Tibial nerve (tissue), 4 donors: ENCODE measurements at regions not wholly inside any gene's neighbourhood (a gene's known extent, or its start where the extent isn't known, plus 50 kb on each side); places are given as distances from the start of the nearest gene placed in this dataset.

Experiments used
- EP300 ChIP-seq, 2 donors: sonication (generic); formaldehyde crosslinking; IDR thresholded peaks; one replicate each; pipeline ENCODE4 v1.6.1; 2017; ENCODE audit warnings: antibody characterized with exemption in 2 of 2, mild to moderate bottlenecking in 1 of 2
- POLR2A ChIP-seq, 2 donors: fragments of 450-650 bp; IDR thresholded peaks; one replicate each; pipeline ENCODE4 v1.6.1; 2017; ENCODE audit warnings: antibody characterized with exemption in 2 of 2, mild to moderate bottlenecking in 2 of 2, moderate library complexity in 2 of 2
- TF ChIP-seq, protein P1 (sequence below), 5 experiments: fragments of 200-600 bp in 3 of 5; fragments of 450-650 bp in 2 of 5; sonication (generic) in 3 of 5; IDR thresholded peaks; one replicate each; pipeline ENCODE4 v1.5.1; 2016 to 2019; ENCODE audit warnings: antibody characterized with exemption in 5 of 5, mild to moderate bottlenecking in 3 of 5, moderate library complexity in 2 of 5

DNA sequence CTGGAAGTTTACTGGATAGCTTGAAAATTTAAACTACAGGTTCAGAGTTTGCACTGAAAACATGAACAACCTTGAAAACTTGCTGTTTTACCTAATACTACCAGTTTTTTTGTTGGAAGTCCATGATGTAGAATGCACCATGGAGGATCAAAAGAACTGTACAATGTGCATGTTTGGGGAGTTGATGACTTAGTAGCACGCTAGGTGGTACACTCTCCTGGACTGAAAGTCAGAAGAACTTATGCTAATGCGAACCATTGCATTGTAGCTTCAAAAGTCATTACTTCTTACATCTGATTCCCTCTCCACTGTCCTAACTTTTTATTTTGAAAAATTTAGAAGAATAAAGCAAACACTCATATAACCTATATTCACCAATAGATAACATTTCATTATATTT lies 211.0 kb downstream of the OSTF1 start:
- TF ChIP-seq POLR2A (IDR thresholded peaks at IDR 0.05) (no peak), EP300 (IDR thresholded peaks at IDR 0.05) (no peak)
- TF ChIP-seq, protein P1, sequence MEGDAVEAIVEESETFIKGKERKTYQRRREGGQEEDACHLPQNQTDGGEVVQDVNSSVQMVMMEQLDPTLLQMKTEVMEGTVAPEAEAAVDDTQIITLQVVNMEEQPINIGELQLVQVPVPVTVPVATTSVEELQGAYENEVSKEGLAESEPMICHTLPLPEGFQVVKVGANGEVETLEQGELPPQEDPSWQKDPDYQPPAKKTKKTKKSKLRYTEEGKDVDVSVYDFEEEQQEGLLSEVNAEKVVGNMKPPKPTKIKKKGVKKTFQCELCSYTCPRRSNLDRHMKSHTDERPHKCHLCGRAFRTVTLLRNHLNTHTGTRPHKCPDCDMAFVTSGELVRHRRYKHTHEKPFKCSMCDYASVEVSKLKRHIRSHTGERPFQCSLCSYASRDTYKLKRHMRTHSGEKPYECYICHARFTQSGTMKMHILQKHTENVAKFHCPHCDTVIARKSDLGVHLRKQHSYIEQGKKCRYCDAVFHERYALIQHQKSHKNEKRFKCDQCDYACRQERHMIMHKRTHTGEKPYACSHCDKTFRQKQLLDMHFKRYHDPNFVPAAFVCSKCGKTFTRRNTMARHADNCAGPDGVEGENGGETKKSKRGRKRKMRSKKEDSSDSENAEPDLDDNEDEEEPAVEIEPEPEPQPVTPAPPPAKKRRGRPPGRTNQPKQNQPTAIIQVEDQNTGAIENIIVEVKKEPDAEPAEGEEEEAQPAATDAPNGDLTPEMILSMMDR (IDR thresholded peaks at IDR 0.05), result no peak
